AG10803 (cell line): ENCODE measurements at regions not wholly inside any gene's neighbourhood (a gene's known extent, or its start where the extent isn't known, plus 50 kb on each side); places are given as distances from the start of the nearest gene placed in this dataset.

Experiments
- DNase-seq: peaks from one replicate; pipeline ENCODE4 v3.0.0; 2010; ENCODE audit warnings: low read depth
- H3K4me3 ChIP-seq: 2 replicates; pipeline ENCODE4 v1.5.1; 2011; ENCODE audit warnings: mild to moderate bottlenecking, low read length, control low read depth
- CTCF ChIP-seq: conservative IDR thresholded peaks from 2 replicates; pipeline ENCODE4 v1.5.1; 2011; ENCODE audit warnings: mild to moderate bottlenecking, low read length, control low read depth, inconsistent platforms

GRCh38 chr9:7240569-7241311, 483.0 kb downstream of the KDM4C start:
- no peak for TF ChIP-seq CTCF
- DNase-seq = no peak
- no peak overlapping the region for H3K4me3 ChIP-seq

GRCh38 chr9:7239708-7240107, 481.9 kb downstream of the KDM4C start:
- no peak overlapping the region for H3K4me3 ChIP-seq
- DNase-seq = no peak
- no peak for TF ChIP-seq CTCF

GRCh38 chr9:7238247-7238637, 480.5 kb downstream of the KDM4C start:
- no peak for TF ChIP-seq CTCF
- no peak overlapping the region for H3K4me3 ChIP-seq
- no peak for DNase-seq

- peak; percentile 90 for DNase-seq
- H3K4me3 ChIP-seq = no peak overlapping the region
- no peak for TF ChIP-seq CTCF
Observed at GRCh38 chr9:7237473-7238246, 479.9 kb downstream of the KDM4C start.

GRCh38 chr9:7236186-7236585, 478.4 kb downstream of the KDM4C start:
- no peak for DNase-seq
- no peak overlapping the region for H3K4me3 ChIP-seq
- no peak for TF ChIP-seq CTCF

GRCh38 chr9:7234144-7234543, 476.4 kb downstream of the KDM4C start:
- H3K4me3 ChIP-seq = no peak overlapping the region
- peak; percentile 23 for DNase-seq
- TF ChIP-seq CTCF = peak; percentile 63

- DNase-seq = no peak
- TF ChIP-seq CTCF = no peak
- no peak overlapping the region for H3K4me3 ChIP-seq
Observed at GRCh38 chr9:7229571-7229970, 471.8 kb downstream of the KDM4C start.
